ENCODE measurements at regions not wholly inside any gene's neighbourhood (a gene's known extent, or its start where the extent isn't known, plus 50 kb on each side); places are given as distances from the start of the nearest gene placed in this dataset.
"Not testable (repeated sequence)": the region's sequence is repeated elsewhere in the genome, so short reads cannot be mapped to it uniquely, and the experiment has no call there.

DNA sequence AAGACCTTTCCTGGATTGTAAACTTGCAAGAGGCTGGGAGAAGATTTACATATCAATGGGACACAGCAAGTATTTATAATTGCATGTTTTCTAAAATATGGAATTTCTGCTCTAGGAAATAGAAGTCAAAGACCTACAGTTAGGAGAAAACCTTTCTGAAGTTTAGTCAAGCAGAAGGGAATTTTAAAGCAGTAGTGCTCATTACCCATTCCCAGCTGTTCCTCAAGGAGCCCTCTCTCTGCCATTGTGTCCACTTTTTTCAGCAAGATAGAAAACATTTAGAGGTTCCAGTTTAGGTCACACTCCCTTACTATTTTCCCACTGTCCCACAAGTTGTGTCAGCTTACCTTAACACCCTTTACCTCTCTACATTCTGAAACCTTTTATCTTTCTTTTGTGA is 584.0 kb upstream of the CHAC2 start:
- no peak for DNase-seq

DNA sequence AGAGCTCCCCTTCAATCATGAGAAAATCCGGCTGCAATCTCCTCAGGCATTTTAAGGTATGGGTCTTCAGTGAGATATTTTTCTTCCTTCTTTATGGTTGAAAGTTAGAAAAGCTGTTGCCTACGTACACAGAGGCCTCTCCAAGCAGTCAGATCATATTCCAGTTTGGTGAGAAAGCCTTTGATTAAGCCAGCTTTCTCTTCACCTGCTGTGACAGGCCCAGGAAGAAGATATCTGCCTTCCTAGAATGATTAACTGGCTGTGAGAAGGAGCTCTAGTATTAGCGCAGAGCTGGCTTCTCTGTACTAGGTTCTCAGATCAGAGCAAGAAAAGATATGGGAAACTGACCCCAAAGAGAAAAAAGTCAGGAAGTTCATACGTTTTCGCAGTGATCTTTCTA is 585.0 kb upstream of the CHAC2 start:
- no peak for DNase-seq

DNA sequence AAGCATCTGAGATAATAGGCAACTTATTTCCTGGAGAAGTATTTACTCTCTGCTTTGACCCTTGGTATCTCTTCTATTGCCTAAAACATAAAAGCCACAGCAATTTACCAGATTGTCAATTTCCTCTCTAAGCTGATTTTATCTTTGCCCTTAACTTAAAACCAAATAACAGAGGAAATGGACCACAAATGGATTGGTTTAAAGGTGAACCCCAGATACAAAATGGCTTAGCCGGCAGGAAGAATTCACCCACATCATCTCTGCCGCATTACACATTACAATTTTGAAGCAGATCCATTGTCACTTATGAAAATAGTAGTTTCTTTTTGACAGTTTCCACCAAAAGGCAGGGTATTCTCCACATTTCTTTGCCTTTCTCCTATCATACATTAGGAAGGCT is 585.8 kb upstream of the CHAC2 start:
- DNase-seq = no peak

- no peak for DNase-seq
Measured at GRCh38 chr2:53177327-53177726, 590.3 kb upstream of the CHAC2 start.

- DNase-seq = no peak
Measured at GRCh38 chr2:53174539-53174938, 593.1 kb upstream of the CHAC2 start.

- no peak for DNase-seq
Measured at GRCh38 chr2:53173698-53174455, 593.7 kb upstream of the CHAC2 start.

- DNase-seq = no peak
Measured at GRCh38 chr2:53173091-53173490, 594.5 kb upstream of the CHAC2 start.

GRCh38 chr2:53170466-53170865 is 597.1 kb upstream of the CHAC2 start:
- no peak for DNase-seq

DNA sequence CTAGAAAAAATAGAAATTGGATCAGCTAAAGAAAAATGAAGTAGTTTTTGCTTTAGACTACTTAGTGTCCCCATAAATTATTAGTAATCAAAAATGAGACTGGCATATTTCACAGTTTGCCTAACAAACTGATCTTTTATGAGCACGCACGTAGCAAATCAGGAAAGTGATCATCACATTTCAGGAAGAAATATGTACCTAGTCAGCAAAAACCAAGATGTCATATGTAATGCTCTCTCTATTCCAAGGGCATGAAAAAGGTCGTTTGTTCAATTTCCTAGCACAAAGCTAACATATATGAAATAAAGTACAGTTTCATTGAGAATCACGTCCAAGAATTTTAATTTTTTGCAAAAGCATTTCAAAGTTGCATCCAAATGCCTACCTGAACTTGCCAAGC is 600.4 kb upstream of the CHAC2 start:
- DNase-seq = no peak

DNA sequence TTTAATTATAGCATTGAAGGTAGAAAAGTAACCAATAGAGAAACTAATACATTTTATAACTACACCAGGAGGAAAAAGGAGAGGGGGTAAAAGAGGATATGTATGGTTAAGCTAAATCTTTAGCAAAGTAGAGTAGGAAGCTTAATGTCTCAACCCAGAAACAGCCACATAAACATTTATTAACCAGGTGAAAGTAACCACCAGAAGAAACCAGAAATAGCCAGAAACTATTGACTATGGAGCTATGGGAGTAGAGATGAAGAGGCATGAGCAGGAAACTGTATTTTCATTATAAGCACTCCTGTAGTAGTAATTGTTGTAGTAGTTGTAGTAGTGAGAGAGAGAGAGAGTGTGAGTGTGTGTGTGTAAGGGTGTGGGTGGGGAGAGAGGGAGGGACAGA is 617.5 kb upstream of the CHAC2 start:
- no peak for DNase-seq

- no peak for DNase-seq
Measured at GRCh38 chr2:53148221-53148620, 619.4 kb upstream of the CHAC2 start.

- no peak for DNase-seq
Measured at GRCh38 chr2:53131416-53131815, 636.2 kb upstream of the CHAC2 start.

DNA sequence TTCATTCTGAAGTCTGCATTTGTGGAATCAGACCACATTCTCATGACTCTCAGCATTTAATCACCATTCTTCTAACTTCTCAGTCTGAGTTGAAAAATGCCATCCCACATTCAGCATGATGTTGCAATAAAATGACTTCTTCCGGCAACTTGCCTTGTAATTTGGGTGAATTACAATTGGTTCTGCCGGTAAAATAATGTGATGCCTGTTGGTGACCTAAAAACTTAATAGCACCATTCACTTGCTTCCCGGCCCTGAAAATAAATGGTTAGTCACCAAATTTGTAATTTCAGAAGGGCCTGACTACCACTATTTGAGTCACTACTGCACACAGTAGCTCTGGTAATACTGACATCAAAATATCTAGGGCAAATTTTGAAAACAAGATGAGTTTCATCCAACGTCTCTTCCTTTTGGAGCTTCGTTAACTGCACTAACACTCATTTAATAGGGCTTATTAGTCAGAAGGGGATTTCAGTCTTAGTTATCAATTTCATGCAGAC is 637.1 kb upstream of the CHAC2 start:
- DNase-seq = no peak

GRCh38 chr2:53129851-53130250 is 637.8 kb upstream of the CHAC2 start:
- no peak for DNase-seq

GRCh38 chr2:53127061-53127650 is 640.4 kb upstream of the CHAC2 start:
- no peak for DNase-seq

GRCh38 chr2:53114991-53115390 is 652.6 kb upstream of the CHAC2 start:
- DNase-seq = no peak

DNA sequence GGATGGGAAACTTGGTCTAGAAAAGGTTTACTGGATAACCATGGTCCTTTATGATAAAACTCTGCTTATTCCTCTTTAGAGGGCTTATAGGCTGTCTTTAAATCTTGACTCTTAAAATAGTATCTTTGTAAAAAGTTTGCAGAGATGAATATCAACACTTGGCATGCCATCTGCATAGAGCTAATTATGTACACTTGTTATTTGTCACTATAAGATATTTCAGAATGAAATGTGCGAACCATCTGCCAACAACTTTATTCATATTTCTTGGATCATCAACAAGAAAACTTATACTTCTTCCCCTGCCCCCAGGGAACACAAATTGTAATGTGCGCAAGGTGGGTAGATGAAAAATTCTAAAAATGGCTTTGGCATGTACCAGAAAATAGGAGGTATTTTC is 653.0 kb upstream of the CHAC2 start:
- DNase-seq = no peak

DNA sequence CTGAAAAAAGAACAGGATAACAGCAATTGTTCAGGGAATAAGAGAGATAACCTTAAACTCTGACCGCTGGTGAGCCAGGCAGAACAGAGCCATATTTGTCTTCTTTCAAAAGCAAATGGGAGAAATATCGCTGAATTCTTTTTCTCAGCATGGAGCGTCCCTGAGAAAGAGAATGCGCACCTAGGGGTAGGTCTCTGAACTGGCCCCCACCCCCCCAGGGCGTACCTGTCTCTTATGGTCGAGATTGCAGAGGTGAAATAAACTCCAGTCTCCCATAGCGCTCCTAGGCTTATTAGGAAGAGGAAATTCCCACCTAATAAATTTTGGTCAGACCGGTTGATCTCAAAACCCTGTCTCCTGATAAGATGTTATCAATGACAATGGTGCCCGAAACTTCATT is 655.2 kb upstream of the CHAC2 start:
- not testable (repeated sequence) for DNase-seq

DNA sequence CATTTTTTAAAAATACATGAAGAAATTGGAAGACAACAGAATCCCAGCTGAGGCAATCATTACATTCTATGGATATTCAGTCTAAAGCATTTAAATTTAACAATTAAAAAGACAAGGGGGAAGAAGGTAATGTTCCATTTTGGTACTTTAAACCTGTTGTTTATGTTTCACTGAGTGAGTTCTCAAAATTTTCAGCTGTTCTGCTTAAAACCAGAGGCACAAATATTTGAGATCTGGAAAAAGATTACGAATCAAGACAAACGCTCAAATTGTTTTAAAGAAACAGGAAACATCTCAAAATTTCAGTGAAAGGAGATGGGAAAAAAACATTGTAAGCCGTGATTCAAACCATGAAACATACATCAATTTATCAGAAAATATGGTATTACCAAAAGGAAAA is 656.2 kb upstream of the CHAC2 start:
- DNase-seq = no peak

- DNase-seq = no peak
Measured at GRCh38 chr2:53111004-53111403, 656.6 kb upstream of the CHAC2 start.

DNA sequence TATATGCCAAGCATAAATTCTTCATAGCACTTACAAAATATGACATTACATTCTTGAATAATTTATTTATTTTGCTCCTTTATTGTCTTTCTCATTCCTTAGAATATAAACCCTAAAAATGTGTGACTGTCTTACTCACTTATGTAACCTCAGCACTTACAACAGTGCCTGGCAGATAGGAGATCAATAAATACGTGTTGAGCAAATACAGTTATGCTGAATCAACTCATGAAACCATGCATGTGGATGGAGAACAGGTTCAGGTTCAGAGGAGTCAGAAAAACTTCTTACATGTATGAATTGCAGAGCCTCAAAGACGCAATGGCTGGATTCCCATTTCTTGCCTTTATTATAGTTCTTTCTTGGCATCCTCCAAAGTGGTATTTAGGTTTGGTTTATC is 659.4 kb upstream of the CHAC2 start:
- DNase-seq = no peak

- DNase-seq = no peak
Measured at GRCh38 chr2:53104263-53104662, 663.3 kb upstream of the CHAC2 start.

DNA sequence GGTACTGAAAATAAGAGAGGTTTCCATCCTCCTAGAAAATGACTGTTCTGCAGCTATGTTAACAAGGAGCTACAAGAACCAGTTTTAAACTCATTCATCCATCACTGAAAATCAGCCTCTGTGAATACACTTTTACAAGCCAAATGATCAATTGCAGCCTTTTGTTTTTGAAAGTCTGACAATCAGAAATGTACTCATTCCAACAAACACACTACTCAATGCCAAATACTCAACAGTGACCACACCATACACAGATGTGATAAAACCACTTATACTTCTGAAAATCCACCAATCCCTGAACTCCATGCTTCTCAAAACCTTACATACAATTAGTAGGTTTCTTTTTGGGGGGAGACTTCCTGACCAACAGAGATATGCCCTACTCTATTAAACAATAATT is 663.9 kb upstream of the CHAC2 start:
- DNase-seq = no peak

GRCh38 chr2:53098696-53099078 is 668.9 kb upstream of the CHAC2 start:
- no peak for DNase-seq

DNA sequence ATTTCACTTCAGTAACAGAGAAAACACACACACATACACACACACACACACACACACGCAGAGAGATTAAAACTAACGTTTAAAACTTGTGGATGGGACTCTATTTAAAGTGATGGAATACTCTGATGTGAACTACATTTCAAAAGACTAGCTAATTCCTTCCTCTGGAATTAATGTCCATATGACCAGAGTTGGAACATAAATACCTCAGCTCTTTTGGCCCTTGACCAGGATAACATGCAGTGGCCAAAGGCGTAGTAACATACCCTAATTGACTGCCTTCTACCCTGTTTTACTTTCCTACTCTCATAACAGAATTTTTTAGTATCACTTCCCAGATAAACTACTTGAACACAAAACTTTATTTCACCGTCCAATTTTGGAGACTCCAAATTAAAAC is 671.3 kb upstream of the CHAC2 start:
- DNase-seq = no peak

Measured in NCI-H1694 treated with DMSO at 0.1 percent for 48 hours (cell line).